ENCODE measurements at regions not wholly inside any gene's neighbourhood (a gene's known extent, or its start where the extent isn't known, plus 50 kb on each side); places are given as distances from the start of the nearest gene placed in this dataset.

- Mint-ChIP-seq H3K36me3 (ENCODE audit: unreplicated experiment) (no peaks in the 10 kb centered on the region), H3K4me3 (ENCODE audit: unreplicated experiment) (no peak overlapping the region), H3K4me1 (ENCODE audit: unreplicated experiment) (no peaks in the 10 kb centered on the region), H3K9me3 (ENCODE audit: unreplicated experiment) (no peaks in the 10 kb centered on the region), H3K27me3 (ENCODE audit: unreplicated experiment) (no peaks in the 10 kb centered on the region), H3K27ac (ENCODE audit: unreplicated experiment) (no peak overlapping the region)
- TF ChIP-seq CTCF (IDR thresholded peaks at IDR 0.05): no peak
- DNase-seq (ENCODE audit: extremely low spot score, unreplicated experiment): no peak
Observed at GRCh38 chr5:152329761-152330283, 75.3 kb downstream of the NMUR2 start.

DNA sequence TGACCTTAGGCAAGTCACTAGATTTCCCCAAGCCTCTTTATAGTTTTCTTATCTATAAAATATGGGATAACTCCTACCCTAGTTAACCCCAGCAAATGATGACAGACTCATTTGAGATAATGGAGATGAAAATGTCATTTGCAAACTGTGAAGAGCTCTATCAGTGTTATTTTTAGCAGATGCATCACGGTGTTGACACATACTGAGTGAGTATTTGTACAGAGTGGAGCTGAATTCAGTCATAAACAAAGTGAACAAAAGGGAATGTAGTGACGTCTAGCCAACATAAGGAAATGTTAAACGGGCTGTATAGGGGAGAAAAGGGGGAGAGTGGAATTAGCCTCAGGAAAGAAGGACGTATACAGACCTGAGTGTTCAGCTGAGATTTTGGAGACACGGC is 75.9 kb downstream of the NMUR2 start:
- TF ChIP-seq CTCF (IDR thresholded peaks at IDR 0.05): no peak
- DNase-seq (ENCODE audit: extremely low spot score, unreplicated experiment): no peak
- Mint-ChIP-seq H3K4me1 (ENCODE audit: unreplicated experiment) (no peaks in the 10 kb centered on the region), H3K27me3 (ENCODE audit: unreplicated experiment) (no peaks in the 10 kb centered on the region), H3K4me3 (ENCODE audit: unreplicated experiment) (no peak overlapping the region), H3K27ac (ENCODE audit: unreplicated experiment) (no peak overlapping the region), H3K36me3 (ENCODE audit: unreplicated experiment) (no peaks in the 10 kb centered on the region), H3K9me3 (ENCODE audit: unreplicated experiment) (no peaks in the 10 kb centered on the region)

GRCh38 chr5:152315942-152316341 is 89.1 kb downstream of the NMUR2 start:
- DNase-seq (ENCODE audit: extremely low spot score, unreplicated experiment): no peak
- Mint-ChIP-seq H3K9me3 (ENCODE audit: unreplicated experiment) (no peaks in the 10 kb centered on the region), H3K4me1 (ENCODE audit: unreplicated experiment) (no peaks in the 10 kb centered on the region), H3K36me3 (ENCODE audit: unreplicated experiment) (no peaks in the 10 kb centered on the region), H3K4me3 (ENCODE audit: unreplicated experiment) (no peak overlapping the region), H3K27me3 (ENCODE audit: unreplicated experiment) (no peaks in the 10 kb centered on the region), H3K27ac (ENCODE audit: unreplicated experiment) (no peak overlapping the region)
- TF ChIP-seq CTCF (IDR thresholded peaks at IDR 0.05): no peak

- Mint-ChIP-seq H3K36me3 (ENCODE audit: unreplicated experiment) (no peaks in the 10 kb centered on the region), H3K4me3 (ENCODE audit: unreplicated experiment) (no peak overlapping the region), H3K27ac (ENCODE audit: unreplicated experiment) (no peak overlapping the region), H3K4me1 (ENCODE audit: unreplicated experiment) (no peaks in the 10 kb centered on the region), H3K27me3 (ENCODE audit: unreplicated experiment) (no peaks in the 10 kb centered on the region), H3K9me3 (ENCODE audit: unreplicated experiment) (no peaks in the 10 kb centered on the region)
- no peak for DNase-seq (ENCODE audit: extremely low spot score, unreplicated experiment)
- no peak for TF ChIP-seq CTCF (IDR thresholded peaks at IDR 0.05)
Observed at GRCh38 chr5:152314196-152314829, 90.8 kb downstream of the NMUR2 start.

DNA sequence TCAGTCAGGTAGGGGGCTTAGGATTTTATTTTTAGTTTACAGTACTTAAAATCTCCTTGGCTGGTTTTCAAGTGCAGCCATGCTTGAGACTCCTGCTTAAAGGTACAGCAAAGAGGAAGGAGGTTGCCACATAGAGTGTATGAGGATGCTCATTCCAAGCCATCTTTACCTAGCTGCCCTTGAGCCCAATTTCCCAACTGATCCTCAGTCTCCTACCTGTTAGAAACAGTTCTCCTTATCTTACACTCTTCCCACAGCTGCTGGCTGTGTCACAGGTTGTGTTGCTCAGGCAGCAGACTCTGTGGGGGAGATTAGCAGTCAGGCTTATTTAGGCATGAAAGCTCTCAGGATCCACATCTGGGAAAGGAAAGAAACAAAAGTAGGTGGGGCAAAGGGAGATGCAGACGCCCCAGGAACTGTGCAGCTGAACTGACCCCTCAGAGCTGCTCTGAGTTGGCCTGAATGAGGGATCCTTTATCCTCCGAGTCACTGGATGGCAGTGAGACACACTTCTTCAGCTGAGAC is 95.1 kb downstream of the NMUR2 start:
- Mint-ChIP-seq H3K9me3 (ENCODE audit: unreplicated experiment) (no peaks in the 10 kb centered on the region), H3K36me3 (ENCODE audit: unreplicated experiment) (no peaks in the 10 kb centered on the region), H3K27me3 (ENCODE audit: unreplicated experiment) (no peaks in the 10 kb centered on the region), H3K27ac (ENCODE audit: unreplicated experiment) (no peak overlapping the region), H3K4me1 (ENCODE audit: unreplicated experiment) (no peaks in the 10 kb centered on the region), H3K4me3 (ENCODE audit: unreplicated experiment) (no peak overlapping the region)
- no peak for TF ChIP-seq CTCF (IDR thresholded peaks at IDR 0.05)
- no peak for DNase-seq (ENCODE audit: extremely low spot score, unreplicated experiment)

Measured in osteocyte (in vitro differentiated cells).